ENCODE measurements at regions not wholly inside any gene's neighbourhood (a gene's known extent, or its start where the extent isn't known, plus 50 kb on each side); places are given as distances from the start of the nearest gene placed in this dataset.
"Not testable (repeated sequence)": the region's sequence is repeated elsewhere in the genome, so short reads cannot be mapped to it uniquely, and the experiment has no call there.

DNA sequence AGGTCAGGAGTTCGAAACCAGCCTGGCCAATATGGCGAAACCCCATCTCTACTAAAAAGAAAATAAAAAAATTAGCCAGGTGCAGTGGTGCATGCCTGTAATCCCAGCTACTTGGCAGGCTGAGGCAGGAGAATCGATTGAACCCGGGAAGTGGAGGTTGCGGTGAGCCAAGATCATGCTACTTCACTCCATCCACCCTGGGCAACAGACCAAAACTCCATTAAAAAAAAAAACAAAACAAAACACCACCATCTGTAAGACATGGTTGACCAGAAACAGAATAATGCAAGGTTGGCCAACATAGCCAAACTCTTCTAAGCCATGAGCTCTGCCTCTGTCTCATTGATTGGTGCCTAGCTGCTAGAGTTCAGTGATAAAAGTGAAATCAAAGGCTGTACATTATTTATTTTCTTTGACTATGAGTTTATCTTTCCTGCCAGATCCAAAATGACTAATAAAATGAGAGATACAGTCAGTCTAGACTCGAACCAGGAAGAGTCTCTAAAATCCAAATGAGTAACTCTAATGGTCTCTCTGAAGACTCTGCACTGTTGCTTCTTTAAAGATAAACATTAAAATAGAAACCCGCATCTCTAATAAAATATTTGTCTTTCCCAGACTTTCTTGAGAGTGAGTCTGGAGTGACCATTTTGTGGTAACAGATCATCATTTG is 404.7 kb downstream of the DAD1 start:
- DNase-seq, result no peak

- no peak for DNase-seq
Measured at GRCh38 chr14:22180045-22180444, 409.0 kb downstream of the DAD1 start.

DNA sequence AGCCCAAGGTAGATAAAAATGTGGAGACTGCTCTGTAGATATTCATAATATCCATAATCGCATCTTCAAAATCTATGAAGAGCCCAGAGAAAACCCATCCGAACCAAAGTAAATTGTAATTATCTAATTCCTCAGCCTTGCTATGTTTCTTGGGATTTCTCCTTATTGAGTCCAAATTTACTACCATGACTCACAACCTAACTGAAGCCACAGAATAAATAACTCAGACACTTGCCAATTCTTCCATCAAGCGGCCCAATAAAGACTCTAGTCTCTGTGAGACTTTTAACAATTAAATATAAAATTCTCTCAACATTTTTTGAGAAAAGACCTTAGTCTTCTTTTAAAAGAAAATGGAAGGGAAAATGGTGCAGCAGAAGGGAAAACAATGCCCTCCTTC is 409.8 kb downstream of the DAD1 start:
- no peak for DNase-seq

GRCh38 chr14:22178333-22178839 is 410.6 kb downstream of the DAD1 start:
- DNase-seq, result no peak

GRCh38 chr14:22177870-22178269 is 411.2 kb downstream of the DAD1 start:
- no peak for DNase-seq

- DNase-seq, result no peak
Measured at GRCh38 chr14:22176957-22177356, 412.1 kb downstream of the DAD1 start.

- DNase-seq, result not testable (repeated sequence)
Measured at GRCh38 chr14:22175278-22175558, 413.8 kb downstream of the DAD1 start.

- DNase-seq, result no peak
Measured at GRCh38 chr14:22174412-22175277, 414.4 kb downstream of the DAD1 start.

DNA sequence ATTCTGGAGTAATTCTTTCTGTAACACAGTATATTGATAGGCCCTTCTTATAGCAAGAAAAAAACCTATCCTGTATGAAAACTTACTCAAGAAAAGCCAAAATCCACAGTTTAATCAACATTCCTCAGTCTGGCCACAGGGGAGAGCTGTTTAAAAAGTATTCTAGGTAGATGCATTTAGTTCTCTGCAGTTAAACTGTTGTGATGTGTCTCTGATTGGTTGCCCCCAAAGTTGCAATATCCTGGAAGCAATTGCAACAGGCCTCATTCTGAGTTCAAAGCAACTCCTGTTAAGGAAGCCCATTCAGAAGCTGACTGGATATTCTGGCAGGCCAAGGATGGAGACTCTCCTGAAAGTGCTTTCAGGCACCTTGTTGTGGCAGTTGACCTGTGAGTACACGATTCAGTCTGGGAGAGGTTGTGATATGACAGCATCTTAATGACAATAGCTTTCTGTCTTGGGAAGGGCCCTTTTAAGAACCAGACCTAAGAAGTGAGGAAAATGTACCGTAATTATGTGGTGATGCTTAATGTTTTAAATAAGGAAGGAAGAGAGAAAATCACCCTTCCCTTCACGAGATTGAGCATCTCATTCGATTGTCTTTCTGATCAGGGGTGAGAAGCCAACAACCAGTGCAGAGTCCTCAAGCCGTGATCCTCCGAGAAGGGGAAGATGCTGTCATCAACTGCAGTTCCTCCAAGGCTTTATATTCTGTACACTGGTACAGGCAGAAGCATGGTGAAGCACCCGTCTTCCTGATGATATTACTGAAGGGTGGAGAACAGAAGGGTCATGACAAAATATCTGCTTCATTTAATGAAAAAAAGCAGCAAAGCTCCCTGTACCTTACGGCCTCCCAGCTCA is 420.7 kb downstream of the DAD1 start:
- DNase-seq, result no peak

DNA sequence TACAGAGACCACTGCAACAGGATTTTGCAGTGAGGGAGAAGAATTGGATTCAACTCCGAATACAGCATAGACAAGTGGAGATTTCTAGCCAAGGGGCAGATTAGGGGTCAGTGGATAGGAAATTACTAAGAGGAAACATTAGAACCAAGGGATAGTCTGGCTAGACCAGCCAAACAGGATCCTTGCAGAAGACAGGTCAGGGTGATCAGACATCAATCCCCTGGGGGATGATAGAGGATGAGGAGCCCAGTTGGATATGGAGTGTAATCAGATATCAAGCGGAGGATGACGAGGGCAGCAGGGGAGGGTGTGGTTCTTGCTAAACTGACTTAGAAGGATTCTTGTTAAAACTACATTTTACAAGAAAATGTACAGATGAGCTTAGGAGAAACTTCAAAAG is 424.4 kb downstream of the DAD1 start:
- no peak for DNase-seq

DNA sequence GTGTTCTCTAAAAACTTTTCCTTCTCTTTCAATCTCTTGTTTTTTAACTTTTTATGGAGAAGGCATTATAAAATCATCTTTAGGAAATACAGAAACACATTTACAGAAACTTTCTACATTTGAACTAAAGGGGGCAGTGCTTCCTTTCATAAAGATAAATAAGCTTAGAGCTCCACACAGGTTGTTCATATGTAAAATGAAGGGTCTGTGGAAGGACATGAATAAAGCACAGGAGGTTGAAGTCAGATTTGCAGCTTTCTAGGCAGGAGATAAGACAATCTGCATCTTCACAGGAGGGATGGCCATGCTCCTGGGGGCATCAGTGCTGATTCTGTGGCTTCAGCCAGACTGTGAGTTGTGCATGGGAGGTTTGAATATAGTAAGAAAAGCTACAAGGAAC is 426.0 kb downstream of the DAD1 start:
- no peak for DNase-seq

DNA sequence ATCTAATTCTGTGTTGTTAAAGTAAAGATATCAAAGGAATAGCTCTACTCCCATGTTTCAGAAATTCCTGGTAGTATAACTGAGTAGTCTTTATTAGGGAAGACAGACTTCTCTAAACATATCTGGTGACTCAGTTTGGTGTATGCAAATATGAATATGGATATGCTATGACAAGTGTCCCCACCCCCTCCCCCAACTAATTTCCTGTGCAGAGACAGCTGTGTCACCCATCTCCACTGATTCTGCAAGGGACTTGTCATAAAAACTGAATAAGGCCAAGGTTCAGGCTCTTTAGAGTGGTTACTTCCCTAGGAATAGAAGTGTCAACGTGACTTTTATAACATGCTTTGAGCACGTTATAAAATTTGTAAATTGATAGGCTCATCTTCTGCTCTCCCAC is 429.1 kb downstream of the DAD1 start:
- no peak for DNase-seq

GRCh38 chr14:22159099-22159498 is 429.9 kb downstream of the DAD1 start:
- DNase-seq, result no peak

DNA sequence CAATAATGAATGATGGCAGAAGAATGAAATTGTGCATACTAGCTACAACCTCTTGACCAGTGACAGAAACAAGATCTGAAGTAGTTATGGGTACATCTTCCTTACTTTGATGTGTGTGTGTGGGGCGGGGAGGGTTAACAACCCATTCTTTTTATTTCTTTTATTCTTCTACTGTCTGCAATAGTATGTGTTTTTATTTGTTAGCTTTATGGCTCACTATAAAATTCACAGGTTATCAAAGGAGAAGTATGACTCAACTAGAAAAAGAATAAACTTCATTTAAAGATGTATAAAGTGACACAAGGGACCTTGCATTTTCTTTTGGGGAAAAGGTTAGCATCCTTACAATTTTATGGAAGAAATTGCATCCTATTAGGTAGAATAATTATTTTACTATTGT is 430.5 kb downstream of the DAD1 start:
- no peak for DNase-seq

DNA sequence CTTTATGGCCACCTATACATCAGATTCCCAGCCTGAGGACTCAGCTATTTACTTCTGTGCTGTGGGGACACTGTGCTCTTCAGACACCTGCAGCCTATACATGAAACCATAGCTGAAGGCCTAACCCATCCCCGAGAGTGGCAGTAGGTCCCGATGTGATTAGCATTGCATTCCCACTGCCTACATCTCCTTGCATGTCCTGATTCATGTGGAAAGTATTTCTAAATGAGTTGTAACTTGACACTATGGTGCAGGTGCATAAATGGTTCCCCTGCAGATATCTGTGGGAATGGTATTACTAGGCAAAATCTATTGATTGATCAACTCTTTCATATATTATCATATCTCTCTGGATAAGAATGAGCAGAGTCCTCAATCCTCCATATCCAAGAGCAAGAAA is 433.5 kb downstream of the DAD1 start:
- no peak for DNase-seq

DNA sequence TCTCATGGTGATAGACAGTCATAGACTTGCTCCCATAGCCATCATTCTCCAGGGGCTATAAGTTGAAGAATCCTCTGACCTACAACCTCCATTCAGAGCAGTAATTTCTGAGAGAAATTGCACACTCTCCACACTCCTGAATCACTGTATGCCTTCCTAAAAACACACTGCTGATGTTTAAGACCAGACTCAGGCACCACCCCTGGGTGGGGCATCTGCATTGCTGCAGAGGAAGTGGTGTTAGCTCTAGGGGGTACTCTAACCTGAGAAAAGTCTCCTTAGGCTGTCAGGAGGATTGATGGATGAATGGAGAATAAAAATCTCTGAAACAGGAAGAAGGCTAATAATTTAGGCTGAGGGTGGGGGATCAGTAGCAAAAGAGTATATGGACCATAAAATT is 436.1 kb downstream of the DAD1 start:
- no peak for DNase-seq

GRCh38 chr14:22152161-22152870 is 436.7 kb downstream of the DAD1 start:
- DNase-seq, result no peak

GRCh38 chr14:22151121-22151520 is 437.9 kb downstream of the DAD1 start:
- DNase-seq, result no peak

- DNase-seq, result no peak
Measured at GRCh38 chr14:22149058-22149457, 440.0 kb downstream of the DAD1 start.

DNA sequence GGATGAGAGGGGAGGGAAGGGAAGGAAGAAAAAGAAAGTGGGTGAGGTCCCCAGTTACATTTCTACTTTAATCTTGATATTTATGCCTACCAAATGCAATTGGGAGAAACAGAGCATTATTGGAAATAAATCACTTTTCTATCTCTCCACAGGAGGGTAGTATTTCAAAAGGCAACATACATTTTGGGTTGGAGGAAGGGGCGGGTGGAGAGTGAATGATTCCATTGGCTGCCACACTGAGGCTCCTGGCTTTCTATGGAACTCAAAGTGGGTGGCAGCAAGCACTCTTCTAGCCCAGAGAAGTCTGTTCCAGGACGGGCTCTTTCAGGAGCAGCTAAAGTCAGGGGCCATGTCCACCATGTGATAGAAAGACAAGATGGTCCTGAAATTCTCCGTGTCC is 441.3 kb downstream of the DAD1 start:
- no peak for DNase-seq

GRCh38 chr14:22143363-22143762 is 445.7 kb downstream of the DAD1 start:
- no peak for DNase-seq

GRCh38 chr14:22140633-22141032 is 448.4 kb downstream of the DAD1 start:
- no peak for DNase-seq

Measured in DMS79 (cell line).